Right lobe of liver (tissue), 6 donors: ENCODE measurements at regions not wholly inside any gene's neighbourhood (a gene's known extent, or its start where the extent isn't known, plus 50 kb on each side); places are given as distances from the start of the nearest gene placed in this dataset.

Source experiments
- ATAC-seq, 4 donors: fragments of 200-7000 bp; cut with Tn5 transposase; one replicate each; pipeline ENCODE4 v1.9.1; 2020; ENCODE audit warnings: mild to moderate bottlenecking in 4 of 4, moderate library complexity in 4 of 4
- DNase-seq, 3 donors: peaks; one replicate each; pipeline ENCODE4 v3.0.0-alpha.2; 2020
- H3K27ac ChIP-seq, 3 donors: fragments of 200-600 bp; one replicate each; pipeline ENCODE4 v1.8.0; 2022
- H3K27me3 ChIP-seq, 2 donors: fragments of 200-600 bp; one replicate each; pipeline ENCODE4 v1.8.0; 2022
- H3K36me3 ChIP-seq, 4 donors: fragments of 200-600 bp; sonication (generic) in 1 of 4; one replicate each; pipeline versions ENCODE4 v1.5.1 to v1.8.0; 2017 to 2022; ENCODE audit warnings: control low read depth in 1 of 4
- H3K4me1 ChIP-seq, 4 donors: fragments of 200-600 bp; sonication (generic) in 1 of 4; one replicate each; pipeline versions ENCODE4 v1.5.1 to v1.8.0; 2017 to 2022; ENCODE audit warnings: control low read depth in 1 of 4
- H3K4me3 ChIP-seq, 3 donors: fragments of 200-600 bp; one replicate each; pipeline ENCODE4 v1.8.0; 2022
- H3K9me3 ChIP-seq, 4 donors: fragments of 200-600 bp; sonication (generic) in 1 of 4; one replicate each; pipeline versions ENCODE4 v1.5.1 to v1.8.0; 2017 to 2022; ENCODE audit warnings: control low read depth in 1 of 4
- CTCF ChIP-seq, 4 donors: fragments of 200-600 bp in 3 of 4; fragments of 450-650 bp in 1 of 4; IDR thresholded peaks; one replicate each; pipeline versions ENCODE4 v1.5.1 to v1.8.0; 2016 to 2022; ENCODE audit warnings: antibody characterized with exemption in 4 of 4, mild to moderate bottlenecking in 2 of 4
- POLR2A ChIP-seq: fragments of 450-650 bp; IDR thresholded peaks from one replicate; pipeline ENCODE4 v1.6.1; 2017; ENCODE audit warnings: antibody characterized with exemption, mild to moderate bottlenecking
- WGBS: methylation state at CpG from one replicate; pipeline ENCODE4 v1.1.6; 2018; ENCODE audit warnings: low coverage, low lambda C conversion rate; ENCODE audit not compliant: insufficient coverage; ENCODE audit errors: missing lambda C conversion rate; 5-methylcytosine and 5-hydroxymethylcytosine counted together
- intact Hi-C, 2 donors: fragments of 100-400 bp; cut with DNase I; formaldehyde crosslinking; loops; one replicate each; pipeline versions ENCODE4 v1.11.2 to v1.14.1; 2022
- donor health status: DM: no; HTN: yes; CAD: no.
- donor health status: DM: no; HTN: no; CAD: no.
- donor health status: DM: no; HTN: no; CAD: no.
- donor health status: DM: no; HTN: yes; CAD: no.
- donor health status: DM: no; HTN: yes; CAD: no.

- H3K27me3 ChIP-seq, result no peaks in the 10 kb centered on the region
- H3K4me3 ChIP-seq, result no peak overlapping the region
- DNase-seq (no peak), ATAC-seq (no peak)
- no peaks in the 10 kb centered on the region for H3K9me3 ChIP-seq
- no peak overlapping the region for H3K27ac ChIP-seq
- TF ChIP-seq POLR2A (no peak), CTCF (IDR thresholded peaks at IDR 0.05) (no peak)
- H3K36me3 ChIP-seq, result no peaks in the 10 kb centered on the region
- intact Hi-C loops, result no loop called here
- 76% methylated on average over 2 of the region's 2 CpGs for WGBS
- H3K4me1 ChIP-seq, result no peaks in the 10 kb centered on the region
These were observed 536.5 kb upstream of the MARCKS start for GRCh38 chr6:113320653-113321052.

GRCh38 chr6:113326781-113327180 lies 530.4 kb upstream of the MARCKS start:
- intact Hi-C loops, result no loop called here
- Histone ChIP-seq H3K4me3 (no peak overlapping the region), H3K36me3 (no peaks in the 10 kb centered on the region), H3K9me3 (no peaks in the 10 kb centered on the region), H3K4me1 (no peaks in the 10 kb centered on the region), H3K27me3 (no peaks in the 10 kb centered on the region), H3K27ac (no peak overlapping the region)
- ATAC-seq (no peak), DNase-seq (no peak)
- no peak for TF ChIP-seq POLR2A
- no peak for TF ChIP-seq CTCF (IDR thresholded peaks at IDR 0.05)
- WGBS, result 75% methylated on average over 3 of the region's 3 CpGs

- no peak for DNase-seq
- no peaks in the 10 kb centered on the region for H3K4me1 ChIP-seq
These were observed 528.2 kb upstream of the MARCKS start for GRCh38 chr6:113328886-113329381.

GRCh38 chr6:113329942-113330635 lies 527.1 kb upstream of the MARCKS start:
- ATAC-seq (no peak), DNase-seq (no peak)
- no peak for TF ChIP-seq POLR2A
- no peak for TF ChIP-seq CTCF (IDR thresholded peaks at IDR 0.05)
- Histone ChIP-seq H3K4me3 (no peak overlapping the region), H3K9me3 (no peaks in the 10 kb centered on the region), H3K27ac (no peak overlapping the region), H3K4me1 (no peaks in the 10 kb centered on the region), H3K36me3 (no peaks in the 10 kb centered on the region), H3K27me3 (no peaks in the 10 kb centered on the region)
- WGBS, result 77% methylated on average over 3 of the region's 3 CpGs
- intact Hi-C loops, result no loop called here

More at GRCh38 chr6:113328886-113329381, 528.2 kb upstream of the MARCKS start:
- intact Hi-C loops, result no loop called here
- H3K9me3 ChIP-seq, result no peaks in the 10 kb centered on the region
- WGBS, result 68% methylated on average over 4 of the region's 4 CpGs
- no peaks in the 10 kb centered on the region for H3K36me3 ChIP-seq
- no peaks in the 10 kb centered on the region for H3K27me3 ChIP-seq
- no peak overlapping the region for H3K4me3 ChIP-seq
- TF ChIP-seq POLR2A (no peak), CTCF (IDR thresholded peaks at IDR 0.05) (no peak)
- no peak for ATAC-seq
- H3K27ac ChIP-seq, result no peak overlapping the region

GRCh38 chr6:113330636-113330946 lies 526.6 kb upstream of the MARCKS start:
- H3K4me3 ChIP-seq, result no peak overlapping the region
- intact Hi-C loops, result no loop called here
- no peaks in the 10 kb centered on the region for H3K4me1 ChIP-seq
- WGBS, result 52% methylated on average over 2 of the region's 2 CpGs
- no peak for TF ChIP-seq POLR2A
- no peak for TF ChIP-seq CTCF (IDR thresholded peaks at IDR 0.05)
- DNase-seq, result no peak
- H3K27me3 ChIP-seq, result no peaks in the 10 kb centered on the region
- H3K27ac ChIP-seq, result no peak overlapping the region
- ATAC-seq, result no peak
- H3K36me3 ChIP-seq, result no peaks in the 10 kb centered on the region
- no peaks in the 10 kb centered on the region for H3K9me3 ChIP-seq
